HAP-1 (cell line): ENCODE measurements at regions not wholly inside any gene's neighbourhood (a gene's known extent, or its start where the extent isn't known, plus 50 kb on each side); places are given as distances from the start of the nearest gene placed in this dataset.
A peak's percentile ranks its signal among the peaks of the same experiment; 100 is the strongest.

ENCODE experiments used
- DNase-seq, 2 experiments: peaks; one replicate each; pipeline ENCODE4 v3.0.0-alpha.2; 2016 to 2020; ENCODE audit warnings: low spot score in 2 of 2
- H3K27me3 ChIP-seq: fragments of 250-450 bp; sonication (Bioruptor Pico); 2 replicates; pipeline ENCODE4 v1.5.1; 2020; ENCODE audit warnings: low read depth, mild to moderate bottlenecking, moderate library complexity
- H3K36me3 ChIP-seq: fragments of 250-450 bp; sonication (Bioruptor Pico); replicated peaks from 2 replicates; pipeline ENCODE4 v1.5.1; 2020; ENCODE audit warnings: mild to moderate bottlenecking
- H3K4me1 ChIP-seq: fragments of 250-450 bp; sonication (Bioruptor Pico); 2 replicates; pipeline ENCODE4 v1.5.1; 2020; ENCODE audit warnings: mild to moderate bottlenecking
- H3K4me3 ChIP-seq: fragments of 250-450 bp; sonication (Bioruptor Pico); 2 replicates; pipeline ENCODE4 v1.5.1; 2020; ENCODE audit warnings: mild to moderate bottlenecking, moderate library complexity
- H3K9me3 ChIP-seq: fragments of 250-450 bp; sonication (Bioruptor Pico); 2 replicates; pipeline ENCODE4 v1.5.1; 2020; ENCODE audit warnings: mild to moderate bottlenecking, moderate library complexity
- in situ Hi-C: fragments of 300-500 bp; cut with MboI; formaldehyde crosslinking; loops from 3 replicates; pipeline ENCODE4 v1.14.3; 2020; ENCODE audit warnings: low sequenced_read_pairs, inconsistent platforms, mixed read lengths

DNA sequence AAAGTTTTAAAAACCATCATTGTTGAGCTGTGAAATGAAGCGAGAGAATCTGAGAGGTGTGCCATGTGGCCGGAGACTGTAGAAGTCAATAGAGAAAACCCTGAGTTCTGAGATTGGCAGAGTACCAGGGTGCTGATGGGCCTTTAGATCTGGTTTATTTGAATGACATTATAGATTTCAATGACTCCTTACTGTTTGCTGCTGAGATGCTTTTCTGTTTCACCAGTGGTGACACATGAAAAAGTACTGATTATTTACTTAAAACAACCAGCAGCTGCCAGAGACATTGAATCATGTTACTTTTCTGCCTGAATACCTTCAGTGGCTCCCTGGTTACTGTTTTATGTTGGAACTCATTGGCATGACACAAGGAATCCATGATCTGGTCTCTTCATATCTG lies 602.7 kb upstream of the ZNF804A start:
- H3K4me1 ChIP-seq, result peaks cover 10% of the 10 kb centered on the region
- no peaks in the 10 kb centered on the region for H3K27me3 ChIP-seq
- DNase-seq, result no peak
- H3K9me3 ChIP-seq, result no peaks in the 10 kb centered on the region
- in situ Hi-C loops, result no loop called here
- no peaks in the 10 kb centered on the region for H3K36me3 ChIP-seq
- H3K4me3 ChIP-seq, result no peak overlapping the region

DNA sequence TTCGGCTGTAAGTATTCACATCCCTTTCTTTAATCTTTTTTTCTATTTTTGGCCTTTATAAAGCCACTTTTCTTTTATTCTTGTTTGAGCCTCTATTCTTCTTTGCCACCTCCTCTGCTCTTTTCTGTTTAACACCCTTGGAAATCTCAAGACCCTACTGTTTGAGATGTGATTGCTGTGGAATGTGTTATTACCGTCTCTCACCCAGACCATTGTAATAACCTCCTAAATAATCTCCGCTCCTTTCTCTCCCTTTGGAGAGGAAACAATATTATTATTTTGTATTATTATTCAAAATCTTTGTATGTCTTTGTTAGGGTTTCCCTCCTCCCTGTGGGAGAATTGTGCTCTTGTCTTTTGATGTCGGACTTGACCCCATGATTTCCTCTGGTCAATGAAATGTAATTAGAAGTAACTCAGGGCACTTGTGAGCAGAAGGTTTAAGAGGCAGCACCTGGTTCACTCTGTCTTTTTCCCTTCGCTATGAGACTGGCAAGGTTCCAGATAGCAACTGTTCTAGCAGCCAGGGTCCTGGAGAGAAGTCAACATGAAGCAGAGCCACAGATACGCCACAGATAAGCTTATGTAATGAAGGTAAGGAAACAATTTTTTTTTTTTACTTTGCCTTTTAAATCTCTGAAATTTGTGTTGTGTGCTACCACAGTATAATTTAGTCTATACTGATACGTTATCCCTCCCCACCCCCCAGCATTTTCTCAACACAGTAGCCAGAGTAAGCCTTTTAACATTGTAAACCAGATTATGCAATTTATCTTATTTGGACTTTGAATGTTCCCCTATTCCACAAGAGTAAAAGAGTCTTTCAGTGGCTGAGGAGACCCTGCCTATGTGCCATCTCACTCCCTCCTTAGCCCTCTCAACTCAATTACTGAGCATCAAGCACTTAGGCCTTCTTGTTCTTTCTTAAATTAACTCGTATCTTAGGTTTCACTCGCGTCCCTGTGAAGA lies 601.2 kb upstream of the ZNF804A start:
- Histone ChIP-seq H3K4me3 (no peak overlapping the region), H3K36me3 (no peaks in the 10 kb centered on the region), H3K4me1 (peaks cover 10% of the 10 kb centered on the region), H3K9me3 (no peaks in the 10 kb centered on the region), H3K27me3 (no peaks in the 10 kb centered on the region)
- DNase-seq, result peak; percentile 56 to 82
- in situ Hi-C loops, result no loop called here

DNA sequence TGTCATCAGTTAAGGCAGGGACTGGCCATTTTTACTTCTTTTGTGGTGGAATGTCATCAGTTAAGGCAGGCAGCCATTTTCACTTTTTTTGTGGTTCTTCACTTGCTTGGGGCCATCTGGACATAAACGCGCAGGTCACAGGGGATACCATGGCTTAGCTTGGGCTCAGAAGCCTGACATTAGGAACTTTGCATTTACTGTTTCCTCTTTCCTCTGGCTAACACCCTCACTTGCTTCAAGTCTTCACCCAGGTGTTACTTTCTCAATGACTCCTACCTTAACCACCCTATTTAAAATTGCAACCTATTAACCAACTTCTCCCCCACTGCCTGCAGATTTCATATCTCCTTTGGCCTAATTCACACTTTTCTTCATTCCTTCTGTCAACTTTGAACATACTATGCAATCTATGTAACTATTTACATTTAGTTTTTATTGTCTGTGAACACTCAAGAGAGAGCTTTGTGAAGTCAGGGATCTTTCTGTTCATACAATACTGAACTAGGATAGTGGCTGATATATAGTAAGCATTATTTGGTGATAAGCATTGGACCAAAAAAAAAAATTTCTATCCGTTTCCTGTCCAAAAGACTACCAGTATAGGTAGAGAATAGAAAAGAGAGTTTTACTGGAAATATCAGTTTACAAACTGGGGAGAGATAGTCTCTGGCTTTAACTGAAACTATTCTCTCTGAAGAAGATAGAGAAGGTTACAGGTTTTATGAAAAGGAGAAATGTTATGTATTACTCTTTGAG lies 600.1 kb upstream of the ZNF804A start:
- Histone ChIP-seq H3K4me1 (peaks cover 10% of the 10 kb centered on the region), H3K27me3 (no peaks in the 10 kb centered on the region), H3K4me3 (no peak overlapping the region), H3K36me3 (no peaks in the 10 kb centered on the region), H3K9me3 (no peaks in the 10 kb centered on the region)
- DNase-seq, result no peak
- in situ Hi-C loops, result no loop called here

DNA sequence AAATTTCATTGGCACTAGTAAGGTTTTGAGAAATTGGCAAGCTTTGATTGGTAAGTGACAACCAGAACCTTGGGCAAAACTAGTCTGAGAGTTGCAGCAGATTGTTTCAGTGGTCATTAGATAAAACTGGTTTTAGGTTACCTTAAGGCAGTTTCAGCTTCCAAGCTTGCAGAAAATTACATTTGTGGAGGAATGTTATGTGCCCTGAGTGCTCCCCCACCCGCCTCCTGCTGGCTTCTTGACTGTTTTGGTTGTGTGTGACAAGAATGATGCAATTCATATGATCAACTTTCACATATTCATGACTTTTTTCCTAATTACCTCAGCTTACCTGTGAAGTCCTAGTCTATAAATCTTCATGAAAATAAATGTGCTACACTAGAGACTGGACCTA lies 599.5 kb upstream of the ZNF804A start:
- Histone ChIP-seq H3K27me3 (no peaks in the 10 kb centered on the region), H3K9me3 (no peaks in the 10 kb centered on the region), H3K4me1 (peaks cover 10% of the 10 kb centered on the region), H3K36me3 (no peaks in the 10 kb centered on the region), H3K4me3 (no peak overlapping the region)
- DNase-seq, result no peak
- in situ Hi-C loops, result no loop called here

DNA sequence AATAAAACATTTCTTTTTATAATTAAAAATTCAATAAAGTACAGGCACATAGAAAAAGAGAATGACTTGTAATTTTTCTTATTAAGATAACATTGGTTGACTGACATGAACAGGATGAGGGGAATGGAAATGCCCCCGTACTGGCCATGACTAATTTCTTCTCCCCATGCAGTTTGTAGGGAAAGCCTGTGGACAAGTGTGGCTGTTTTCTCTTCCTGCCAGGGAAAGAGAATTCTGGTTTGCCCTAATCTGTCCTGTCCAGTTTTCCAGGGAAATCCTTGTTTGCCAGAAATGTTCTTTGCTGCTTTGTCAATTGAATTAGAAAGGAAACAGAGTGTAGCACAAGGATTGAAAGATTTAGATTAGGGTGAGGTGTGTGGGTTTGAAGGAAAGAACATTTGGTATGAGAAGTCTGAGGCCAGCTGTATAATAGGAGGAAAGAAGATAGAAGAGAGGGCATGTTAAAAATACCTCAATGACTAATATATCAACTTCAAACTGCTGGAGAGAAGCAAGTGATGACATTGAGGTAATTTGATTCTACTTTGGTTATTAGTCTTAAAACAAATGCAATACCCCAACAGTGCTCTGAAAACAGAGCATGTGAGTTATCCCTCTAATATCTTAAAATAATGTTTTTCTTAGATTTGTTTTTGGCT lies 593.9 kb upstream of the ZNF804A start:
- Histone ChIP-seq H3K36me3 (no peaks in the 10 kb centered on the region), H3K4me1 (no peaks in the 10 kb centered on the region; the same call in 1 of the 2 replicates), H3K9me3 (no peaks in the 10 kb centered on the region), H3K27me3 (no peaks in the 10 kb centered on the region), H3K4me3 (no peak overlapping the region)
- in situ Hi-C loops, result no loop called here
- no peak for DNase-seq

DNA sequence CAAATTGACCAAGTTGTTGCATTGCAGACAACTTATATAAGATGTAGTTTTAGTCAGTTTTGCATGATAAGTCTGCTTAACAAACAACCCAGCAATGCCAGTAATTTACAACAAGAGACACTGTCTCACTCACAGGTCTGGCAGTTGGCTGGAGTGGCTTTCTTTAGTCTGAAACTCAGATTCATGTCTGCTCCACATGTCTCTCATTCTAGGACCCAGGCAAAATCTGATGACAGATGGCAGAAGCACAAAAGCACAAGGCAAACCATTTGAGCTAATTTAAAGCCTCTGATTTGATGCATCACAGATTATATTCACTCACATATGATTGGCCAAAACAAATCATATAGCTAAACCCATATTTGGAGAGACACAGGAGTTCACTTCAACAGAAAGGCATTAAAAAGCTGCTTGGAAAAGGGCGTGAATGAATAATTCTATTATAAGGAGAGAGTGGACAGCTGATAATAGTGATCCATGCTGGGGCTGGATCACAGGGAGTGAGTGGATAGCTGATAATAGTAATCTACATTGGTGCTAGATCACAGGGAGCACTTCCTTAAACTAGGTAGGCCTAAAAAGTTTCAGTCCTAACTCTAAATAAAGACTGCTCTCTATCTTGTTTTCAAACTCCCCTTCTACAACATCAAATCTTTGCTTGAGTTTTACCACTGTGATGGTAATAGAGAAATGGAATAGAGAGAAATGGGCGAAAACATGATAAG lies 593.2 kb upstream of the ZNF804A start:
- Histone ChIP-seq H3K4me1 (no peaks in the 10 kb centered on the region; the same call in 1 of the 2 replicates), H3K27me3 (no peaks in the 10 kb centered on the region), H3K4me3 (no peak overlapping the region), H3K9me3 (no peaks in the 10 kb centered on the region), H3K36me3 (no peaks in the 10 kb centered on the region)
- DNase-seq, result no peak
- in situ Hi-C loops, result no loop called here

DNA sequence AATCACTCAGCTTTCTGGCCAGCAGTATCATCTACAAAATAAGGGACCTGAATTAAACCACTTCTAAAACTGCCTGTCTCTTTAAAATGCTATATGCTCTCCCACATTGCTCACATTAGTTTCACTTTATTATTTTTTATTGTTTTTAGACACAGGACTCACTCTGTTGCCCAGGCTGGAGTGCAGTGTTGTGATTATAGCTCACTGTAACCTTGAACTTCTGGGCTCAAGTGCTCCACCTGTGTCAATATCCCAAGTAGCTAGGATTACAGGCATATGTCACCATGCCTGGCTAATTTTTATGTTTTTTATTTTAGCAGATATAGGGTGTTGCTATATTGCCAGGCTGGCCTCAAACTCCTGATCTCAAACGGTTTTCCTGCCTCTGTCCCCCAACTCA lies 591.3 kb upstream of the ZNF804A start:
- no peak overlapping the region for H3K4me3 ChIP-seq
- no peak for DNase-seq
- no peaks in the 10 kb centered on the region for H3K36me3 ChIP-seq
- in situ Hi-C loops, result no loop called here
- no peaks in the 10 kb centered on the region; the same call in 1 of the 2 replicates for H3K4me1 ChIP-seq
- no peaks in the 10 kb centered on the region for H3K9me3 ChIP-seq
- no peaks in the 10 kb centered on the region for H3K27me3 ChIP-seq

DNA sequence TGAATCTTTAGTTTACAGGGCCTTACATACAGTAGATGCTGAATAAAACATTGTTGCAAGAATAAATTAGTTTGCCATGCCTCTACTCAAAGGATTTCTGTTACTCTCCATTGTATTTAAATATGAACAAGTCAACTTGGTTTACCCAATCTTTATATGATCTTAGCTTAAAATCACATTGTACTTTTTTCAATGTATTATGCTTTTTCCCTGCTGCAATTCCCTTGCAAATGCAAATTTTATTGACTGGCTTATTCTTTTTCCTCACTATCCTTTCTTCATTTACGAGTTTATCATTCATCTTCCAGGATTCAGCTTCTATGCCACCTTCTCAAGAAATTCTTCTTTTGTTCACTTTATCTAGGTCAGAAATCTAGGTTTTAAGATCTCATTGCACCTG lies 571.4 kb upstream of the ZNF804A start:
- in situ Hi-C loops, result no loop called here
- no peaks in the 10 kb centered on the region for H3K36me3 ChIP-seq
- no peaks in the 10 kb centered on the region for H3K9me3 ChIP-seq
- no peak overlapping the region for H3K4me3 ChIP-seq
- peak in 1 of 2 experiments; percentile 97 for DNase-seq
- peaks cover 11% of the 10 kb centered on the region for H3K4me1 ChIP-seq
- H3K27me3 ChIP-seq, result no peaks in the 10 kb centered on the region

DNA sequence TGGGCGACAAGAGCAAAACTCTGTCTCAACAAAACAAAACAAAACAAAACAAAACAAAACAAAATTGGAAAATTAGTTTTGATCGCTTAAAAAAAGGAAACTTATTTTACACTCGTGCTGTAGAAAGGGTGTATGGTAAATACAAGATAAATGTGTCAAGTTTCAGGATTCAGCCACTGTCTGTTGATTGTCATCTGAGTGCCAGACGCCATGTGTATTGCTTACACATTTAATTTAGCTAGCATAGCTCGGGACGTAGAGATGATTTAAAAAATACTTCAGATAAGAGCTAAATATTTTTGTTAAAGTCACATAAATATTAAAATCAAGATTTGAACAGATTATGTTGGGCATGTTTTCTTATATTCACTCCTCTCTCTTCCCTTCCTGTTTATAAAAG lies 568.1 kb upstream of the ZNF804A start:
- H3K4me3 ChIP-seq, result no peak overlapping the region
- no peak for DNase-seq
- in situ Hi-C loops, result no loop called here
- H3K27me3 ChIP-seq, result no peaks in the 10 kb centered on the region
- H3K36me3 ChIP-seq, result no peaks in the 10 kb centered on the region
- H3K9me3 ChIP-seq, result no peaks in the 10 kb centered on the region
- H3K4me1 ChIP-seq, result peaks cover 11% of the 10 kb centered on the region

DNA sequence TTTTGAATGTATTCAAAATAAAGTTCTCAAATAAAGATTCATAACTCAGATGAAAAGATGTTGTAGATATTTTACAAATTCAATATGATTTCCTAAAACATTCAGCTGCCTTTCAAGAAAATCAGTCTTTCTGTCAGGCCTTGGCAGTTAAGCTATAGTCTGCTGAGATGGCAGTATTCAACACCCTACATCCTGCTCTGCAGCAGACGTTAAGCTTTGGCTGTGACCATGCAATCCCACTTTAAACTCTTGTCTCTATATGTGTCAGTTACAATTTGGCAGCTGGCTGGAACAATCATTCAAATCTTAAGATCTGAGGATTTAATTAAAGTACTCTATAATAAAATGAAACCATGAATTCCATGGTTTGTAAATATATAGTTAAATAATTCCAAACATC lies 567.3 kb upstream of the ZNF804A start:
- no peaks in the 10 kb centered on the region for H3K27me3 ChIP-seq
- peaks cover 11% of the 10 kb centered on the region for H3K4me1 ChIP-seq
- no peaks in the 10 kb centered on the region for H3K9me3 ChIP-seq
- no peak overlapping the region for H3K4me3 ChIP-seq
- no peak for DNase-seq
- in situ Hi-C loops, result no loop called here
- H3K36me3 ChIP-seq, result no peaks in the 10 kb centered on the region

DNA sequence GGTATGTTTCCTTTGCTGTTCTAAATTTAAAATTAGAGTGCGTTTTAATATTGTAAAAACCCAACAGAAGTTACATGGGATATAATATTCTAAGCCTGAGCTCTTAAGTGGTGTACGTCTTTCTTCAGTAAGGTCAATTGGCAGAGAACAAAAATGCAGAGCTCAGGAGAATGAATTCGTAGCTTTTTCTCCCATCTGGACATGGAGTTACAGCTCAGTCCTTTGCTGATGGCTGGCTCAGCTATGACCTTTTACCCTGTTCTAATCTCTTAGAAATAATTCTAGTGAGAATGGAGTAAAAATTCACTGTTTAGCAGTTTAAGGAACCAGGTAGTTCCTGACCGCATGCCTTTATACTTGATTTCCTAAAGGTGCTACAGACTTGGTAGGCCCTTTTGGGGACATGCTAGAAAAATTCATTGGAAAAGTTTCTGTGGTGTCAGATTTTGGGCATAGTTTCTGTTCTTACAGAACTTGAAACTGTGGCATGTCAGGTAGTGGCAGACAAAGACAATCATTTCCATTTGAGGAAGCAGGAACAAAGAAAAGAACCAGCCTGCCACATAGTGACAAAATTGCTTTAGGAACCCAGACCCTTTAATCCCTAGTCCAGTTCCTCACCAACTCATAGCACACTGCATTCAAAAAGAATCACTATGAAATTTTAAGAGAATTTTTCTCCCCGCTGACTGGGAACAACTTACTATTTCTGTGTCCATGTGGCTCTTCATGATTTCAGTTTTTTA lies 566.8 kb upstream of the ZNF804A start:
- no peak overlapping the region for H3K4me3 ChIP-seq
- H3K27me3 ChIP-seq, result no peaks in the 10 kb centered on the region
- in situ Hi-C loops, result no loop called here
- peaks cover 9% of the 10 kb centered on the region for H3K4me1 ChIP-seq
- no peaks in the 10 kb centered on the region for H3K9me3 ChIP-seq
- H3K36me3 ChIP-seq, result no peaks in the 10 kb centered on the region
- no peak for DNase-seq

DNA sequence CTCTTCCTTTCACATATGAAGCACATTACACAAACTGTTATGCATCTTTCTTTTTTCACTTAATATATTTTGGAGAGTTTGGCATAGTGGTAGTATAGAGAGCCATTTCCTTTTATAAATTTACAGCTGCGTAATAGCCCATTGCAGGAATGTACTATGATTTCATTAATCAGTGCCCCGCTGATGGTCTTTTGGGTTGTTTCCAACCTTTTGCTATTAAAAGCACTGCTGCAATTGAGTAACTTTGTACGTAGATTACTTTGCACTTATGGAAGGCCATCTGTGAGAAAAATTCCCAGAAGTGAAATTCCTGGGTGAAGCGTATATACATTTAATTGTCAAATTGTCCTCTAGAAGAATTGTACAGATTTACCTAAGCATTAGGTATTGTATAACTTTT lies 565.3 kb upstream of the ZNF804A start:
- no peaks in the 10 kb centered on the region for H3K4me1 ChIP-seq
- no peaks in the 10 kb centered on the region for H3K36me3 ChIP-seq
- H3K9me3 ChIP-seq, result no peaks in the 10 kb centered on the region
- no peak overlapping the region for H3K4me3 ChIP-seq
- H3K27me3 ChIP-seq, result no peaks in the 10 kb centered on the region
- in situ Hi-C loops, result no loop called here
- no peak for DNase-seq

DNA sequence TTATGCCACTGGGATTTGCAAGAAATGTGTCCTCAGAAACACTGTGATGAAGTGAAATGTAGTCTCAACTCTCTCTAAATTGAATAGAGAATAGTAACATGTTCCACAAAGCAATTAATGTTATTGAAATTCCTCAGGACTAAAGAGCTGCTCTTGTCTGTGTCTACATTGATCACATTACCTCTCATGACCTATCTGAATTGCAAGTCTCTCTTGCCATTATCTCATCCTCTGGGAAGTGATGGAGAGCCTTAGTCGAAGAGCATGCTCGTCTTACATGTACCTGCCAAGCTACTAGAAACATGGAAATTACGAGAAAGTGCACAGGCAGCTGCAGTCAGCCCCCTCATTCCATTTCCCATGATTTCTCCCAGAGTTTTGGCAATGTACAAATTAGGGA lies 561.1 kb upstream of the ZNF804A start:
- no peaks in the 10 kb centered on the region for H3K36me3 ChIP-seq
- no peaks in the 10 kb centered on the region for H3K27me3 ChIP-seq
- no peak overlapping the region for H3K4me3 ChIP-seq
- H3K4me1 ChIP-seq, result peaks cover 5% of the 10 kb centered on the region; the same call in 1 of the 2 replicates
- DNase-seq, result no peak
- H3K9me3 ChIP-seq, result no peaks in the 10 kb centered on the region
- in situ Hi-C loops, result no loop called here
